ENCODE measurements at regions not wholly inside any gene's neighbourhood (a gene's known extent, or its start where the extent isn't known, plus 50 kb on each side); places are given as distances from the start of the nearest gene placed in this dataset.

DNA sequence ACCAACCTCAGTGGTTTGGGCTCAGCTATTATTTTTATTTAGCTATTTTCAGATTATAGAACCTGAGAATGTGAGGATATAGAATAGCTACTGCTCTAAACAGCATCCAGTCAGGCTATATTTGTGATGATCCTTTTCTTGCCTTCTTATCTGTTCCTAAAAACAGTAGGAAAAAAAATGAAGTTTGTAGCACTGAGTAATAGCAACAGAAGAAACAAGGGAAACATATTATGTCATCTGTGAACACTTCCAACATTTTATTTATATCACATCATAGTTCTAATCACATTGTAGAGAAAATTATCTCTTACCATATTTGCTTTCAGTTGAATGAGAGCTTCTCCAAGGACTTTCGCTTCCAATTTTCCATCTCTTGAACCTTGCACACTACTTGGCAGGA lies 229.6 kb upstream of the PTPRZ1 start:
- Mint-ChIP-seq H3K36me3 (ENCODE audit: low read depth, unreplicated experiment) (no peaks in the 10 kb centered on the region), H3K27me3 (ENCODE audit: unreplicated experiment) (no peaks in the 10 kb centered on the region), H3K9me3 (ENCODE audit: unreplicated experiment) (no peaks in the 10 kb centered on the region), H3K27ac (ENCODE audit: unreplicated experiment) (no peak overlapping the region), H3K4me3 (ENCODE audit: unreplicated experiment) (no peak overlapping the region), H3K4me1 (ENCODE audit: unreplicated experiment) (no peaks in the 10 kb centered on the region)
- no peak for DNase-seq (ENCODE audit: low spot score)
- TF ChIP-seq CTCF (IDR thresholded peaks at IDR 0.05; ENCODE audit: unreplicated experiment) = no peak

DNA sequence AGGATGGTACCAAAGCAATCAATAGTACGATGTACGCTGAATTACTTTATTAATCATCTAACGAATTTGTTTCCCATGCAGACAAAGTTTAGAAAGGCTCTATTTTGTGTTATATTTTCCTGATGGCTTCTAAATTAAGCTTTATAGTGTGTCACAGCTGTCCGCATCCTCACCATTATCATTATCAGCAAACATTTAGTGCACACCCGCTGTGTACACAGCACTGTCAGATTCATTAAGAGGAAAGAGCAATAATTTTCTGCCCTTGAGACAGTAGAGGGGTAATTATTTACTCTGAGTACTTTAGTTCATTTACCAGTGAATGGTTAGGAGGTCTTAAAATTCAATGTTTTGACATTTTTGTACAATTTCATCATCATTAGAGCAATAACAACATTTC lies 233.3 kb upstream of the PTPRZ1 start:
- no peaks in the 10 kb centered on the region for H3K9me3 Mint-ChIP-seq (ENCODE audit: unreplicated experiment)
- H3K36me3 Mint-ChIP-seq (ENCODE audit: low read depth, unreplicated experiment) = no peaks in the 10 kb centered on the region
- TF ChIP-seq CTCF (IDR thresholded peaks at IDR 0.05; ENCODE audit: unreplicated experiment) = no peak
- no peak for DNase-seq (ENCODE audit: low spot score)
- no peak overlapping the region for H3K27ac Mint-ChIP-seq (ENCODE audit: unreplicated experiment)
- no peaks in the 10 kb centered on the region for H3K4me1 Mint-ChIP-seq (ENCODE audit: unreplicated experiment)
- H3K4me3 Mint-ChIP-seq (ENCODE audit: unreplicated experiment) = no peak overlapping the region
- H3K27me3 Mint-ChIP-seq (ENCODE audit: unreplicated experiment) = no peaks in the 10 kb centered on the region

- TF ChIP-seq CTCF (IDR thresholded peaks at IDR 0.05; ENCODE audit: unreplicated experiment) = no peak
- Mint-ChIP-seq H3K9me3 (ENCODE audit: unreplicated experiment) (no peaks in the 10 kb centered on the region), H3K4me3 (ENCODE audit: unreplicated experiment) (no peak overlapping the region), H3K27ac (ENCODE audit: unreplicated experiment) (no peak overlapping the region), H3K4me1 (ENCODE audit: unreplicated experiment) (no peaks in the 10 kb centered on the region), H3K27me3 (ENCODE audit: unreplicated experiment) (no peaks in the 10 kb centered on the region), H3K36me3 (ENCODE audit: low read depth, unreplicated experiment) (no peaks in the 10 kb centered on the region)
- no peak for DNase-seq (ENCODE audit: low spot score)
Measured at GRCh38 chr7:121638286-121638685, 234.7 kb upstream of the PTPRZ1 start.

GRCh38 chr7:121634356-121634755 lies 238.2 kb upstream of the FAM3C start:
- no peaks in the 10 kb centered on the region for H3K9me3 Mint-ChIP-seq (ENCODE audit: unreplicated experiment)

GRCh38 chr7:121633186-121633585 lies 237.1 kb upstream of the FAM3C start:
- H3K36me3 Mint-ChIP-seq (ENCODE audit: low read depth, unreplicated experiment) = no peaks in the 10 kb centered on the region
- H3K4me3 Mint-ChIP-seq (ENCODE audit: unreplicated experiment) = no peak overlapping the region
- no peak overlapping the region for H3K27ac Mint-ChIP-seq (ENCODE audit: unreplicated experiment)
- H3K9me3 Mint-ChIP-seq (ENCODE audit: unreplicated experiment) = no peaks in the 10 kb centered on the region
- no peak for DNase-seq (ENCODE audit: low spot score)
- no peaks in the 10 kb centered on the region for H3K4me1 Mint-ChIP-seq (ENCODE audit: unreplicated experiment)
- no peaks in the 10 kb centered on the region for H3K27me3 Mint-ChIP-seq (ENCODE audit: unreplicated experiment)
- TF ChIP-seq CTCF (IDR thresholded peaks at IDR 0.05; ENCODE audit: unreplicated experiment) = no peak

More at GRCh38 chr7:121634356-121634755, 238.2 kb upstream of the FAM3C start:
- no peaks in the 10 kb centered on the region for H3K36me3 Mint-ChIP-seq (ENCODE audit: low read depth, unreplicated experiment)
- H3K27ac Mint-ChIP-seq (ENCODE audit: unreplicated experiment) = no peak overlapping the region
- no peaks in the 10 kb centered on the region for H3K4me1 Mint-ChIP-seq (ENCODE audit: unreplicated experiment)
- no peak for TF ChIP-seq CTCF (IDR thresholded peaks at IDR 0.05; ENCODE audit: unreplicated experiment)
- no peak for DNase-seq (ENCODE audit: low spot score)
- no peak overlapping the region for H3K4me3 Mint-ChIP-seq (ENCODE audit: unreplicated experiment)
- H3K27me3 Mint-ChIP-seq (ENCODE audit: unreplicated experiment) = no peaks in the 10 kb centered on the region

All from endothelial cell (in vitro differentiated cells).